NCI-H1105 treated with DMSO at 0.1 percent for 48 hours (cell line): ENCODE measurements at regions not wholly inside any gene's neighbourhood (a gene's known extent, or its start where the extent isn't known, plus 50 kb on each side); places are given as distances from the start of the nearest gene placed in this dataset.
"Not testable (repeated sequence)": the region's sequence is repeated elsewhere in the genome, so short reads cannot be mapped to it uniquely, and the experiment has no call there.

Source experiments
- DNase-seq: peaks from one replicate; lab custom pipeline; 2025; lab: John Stamatoyannopoulos, UW

DNA sequence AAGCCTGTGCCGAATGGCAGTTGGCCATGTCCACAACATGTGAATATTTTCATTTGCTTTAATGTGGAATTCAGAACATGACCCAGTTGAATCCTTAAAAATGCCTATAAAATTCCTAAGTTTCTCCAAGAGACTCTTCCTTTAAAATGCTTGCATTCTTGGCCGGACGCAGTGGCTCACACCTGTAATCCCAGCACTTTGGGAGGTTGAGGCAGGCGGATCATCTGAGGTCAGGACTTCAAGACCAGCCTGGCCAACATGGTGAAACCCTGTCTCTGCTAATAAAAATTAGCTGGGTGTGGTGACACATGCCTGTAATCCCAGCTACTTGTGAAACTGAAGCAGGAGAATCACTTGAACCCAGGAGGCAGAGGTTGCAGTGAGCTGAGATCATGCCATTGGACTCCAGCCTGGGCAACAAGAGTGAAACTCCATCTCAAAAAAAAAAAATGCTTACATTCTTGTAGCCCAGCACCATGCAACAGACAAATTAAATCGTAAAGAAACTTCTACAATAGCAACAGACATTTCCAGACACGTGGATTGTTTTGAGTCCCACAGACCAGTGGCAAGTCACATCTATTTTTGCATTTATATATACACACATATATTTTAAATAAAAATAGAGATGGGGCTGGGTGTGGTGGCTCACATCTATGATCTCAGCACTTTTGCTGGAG is 274.4 kb downstream of the GOLGA6L6 start:
- not testable (repeated sequence) for DNase-seq

DNA sequence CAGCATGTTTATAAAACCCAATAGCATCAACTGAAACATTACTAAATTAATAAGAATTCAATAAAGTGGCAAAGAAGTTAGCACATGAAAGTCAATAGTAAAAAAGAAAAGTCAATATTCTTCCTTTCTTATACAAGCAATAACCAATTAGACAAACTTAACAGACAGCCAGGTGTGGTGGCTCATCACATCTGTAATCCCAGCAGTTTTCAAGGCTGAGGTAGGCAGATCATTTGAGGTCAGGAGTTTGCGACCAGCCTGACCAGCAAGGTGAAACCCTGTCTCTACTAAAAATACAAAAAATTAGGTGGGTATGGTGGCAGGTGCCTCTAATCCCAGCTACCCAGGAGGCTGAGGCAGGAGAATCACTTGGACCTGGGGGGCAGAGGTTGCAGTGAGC is 275.9 kb downstream of the GOLGA6L6 start:
- not testable (repeated sequence) for DNase-seq

DNA sequence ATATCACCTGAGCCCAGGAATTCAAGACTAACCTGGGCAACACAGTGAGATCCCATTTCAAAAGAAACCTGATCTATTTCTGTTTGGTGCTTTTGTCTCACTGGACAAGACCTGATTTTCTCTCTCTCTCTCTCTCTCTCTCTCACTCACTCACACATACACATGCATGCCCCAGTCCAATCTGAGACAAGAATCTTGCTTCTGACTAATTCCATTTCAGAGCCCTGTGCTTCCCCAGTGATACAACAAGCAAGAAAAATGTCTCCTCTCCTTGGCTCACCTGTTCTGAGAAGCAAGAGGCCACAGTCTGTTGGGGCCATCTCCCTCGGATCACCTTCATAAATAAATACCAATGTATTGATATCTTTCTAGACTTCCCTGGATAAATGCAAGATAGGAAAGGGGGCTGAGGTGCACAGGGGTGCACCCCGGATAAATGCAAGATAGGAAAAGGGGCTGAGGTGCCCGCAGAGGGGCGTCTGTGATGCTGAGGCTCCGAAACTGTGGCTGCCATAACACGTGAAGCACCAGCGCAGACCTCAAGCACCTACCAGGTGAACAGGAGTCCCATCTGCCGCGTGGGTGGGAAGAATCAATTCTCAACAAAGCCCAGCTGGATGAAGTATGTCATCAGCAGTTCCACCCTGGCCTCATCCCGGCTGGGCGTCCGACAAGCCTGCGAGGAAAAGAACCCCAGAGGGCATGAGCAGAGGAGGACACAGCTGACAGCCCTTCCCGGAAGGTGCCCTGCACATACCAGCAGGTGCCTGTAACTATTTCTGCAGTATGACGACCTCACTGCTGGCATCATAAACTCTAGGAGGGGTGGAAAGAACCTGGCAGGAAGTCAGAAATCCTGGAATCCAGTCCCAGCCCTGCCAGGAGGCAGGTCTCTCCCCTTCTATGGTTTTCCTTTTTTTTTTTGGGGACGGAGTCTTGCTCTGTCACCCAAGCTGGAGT is 280.0 kb downstream of the GOLGA6L6 start:
- DNase-seq: not testable (repeated sequence)

DNA sequence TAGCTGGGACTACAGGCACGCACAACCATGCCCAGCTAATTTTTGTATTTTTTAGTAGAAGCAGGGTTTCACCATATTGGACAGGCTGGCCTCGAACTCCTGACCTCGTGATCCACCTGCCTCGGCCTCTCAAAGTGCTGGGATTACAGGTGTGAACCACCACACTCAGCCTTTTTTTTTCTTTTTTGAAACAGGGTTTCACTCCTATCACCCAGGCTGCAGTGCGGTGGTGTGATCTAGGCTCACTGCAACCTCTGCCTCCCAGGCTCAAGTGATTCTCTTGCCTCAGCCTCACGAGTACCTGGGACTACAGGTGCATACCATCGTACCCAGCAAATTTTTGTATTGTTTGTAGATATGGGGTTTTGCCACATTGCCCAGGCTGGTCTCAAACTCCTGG is 280.9 kb downstream of the GOLGA6L6 start:
- not testable (repeated sequence) for DNase-seq

DNA sequence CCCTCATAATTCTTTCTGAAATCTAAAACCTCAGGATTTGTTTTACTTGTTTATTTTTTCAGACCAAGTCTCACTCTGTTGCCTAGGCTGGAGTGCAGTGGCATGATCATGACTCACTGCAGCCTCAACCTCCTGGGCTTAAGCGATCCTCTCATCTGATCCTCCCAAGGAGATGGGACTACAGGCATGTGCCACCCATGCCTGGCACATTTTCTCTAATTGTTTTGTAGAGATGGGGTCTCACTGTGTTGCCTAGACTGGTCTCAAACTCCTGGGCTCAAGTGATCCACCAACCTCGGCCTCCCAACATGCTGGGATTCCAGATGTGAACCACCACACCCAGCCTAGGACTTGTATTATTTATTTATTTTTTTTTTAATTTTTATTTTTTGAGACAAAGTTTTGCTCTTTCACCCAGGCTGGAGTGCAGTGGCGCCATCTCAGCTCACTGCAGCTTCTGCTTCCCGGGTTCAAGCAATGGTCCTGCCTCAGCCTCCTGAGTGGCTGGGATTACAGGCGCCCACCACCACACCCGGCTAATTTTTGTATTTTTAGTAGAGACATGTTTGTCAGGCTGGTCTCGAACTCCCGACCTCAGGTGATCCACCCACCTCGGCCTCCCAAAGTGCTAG is 281.9 kb downstream of the GOLGA6L6 start:
- DNase-seq: not testable (repeated sequence)

DNA sequence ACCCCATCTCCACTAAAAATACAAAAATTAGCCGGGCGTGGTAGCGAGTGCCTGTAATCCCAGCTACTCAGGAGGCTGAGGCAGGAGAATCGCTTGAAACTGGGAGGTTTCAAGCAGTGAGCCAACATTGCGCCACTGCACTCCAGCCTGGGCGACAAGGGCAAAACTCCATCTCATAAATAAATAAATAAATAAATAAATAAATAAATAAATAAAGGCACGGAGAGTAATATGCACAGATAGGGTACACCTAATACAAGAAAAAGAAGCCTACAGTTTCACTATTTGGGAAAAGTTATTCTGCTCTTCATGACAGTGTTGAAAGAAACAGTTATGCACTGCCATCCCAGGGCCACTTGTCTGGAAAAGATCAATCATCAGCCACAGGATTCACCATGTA is 285.2 kb downstream of the GOLGA6L6 start:
- DNase-seq: not testable (repeated sequence)

DNA sequence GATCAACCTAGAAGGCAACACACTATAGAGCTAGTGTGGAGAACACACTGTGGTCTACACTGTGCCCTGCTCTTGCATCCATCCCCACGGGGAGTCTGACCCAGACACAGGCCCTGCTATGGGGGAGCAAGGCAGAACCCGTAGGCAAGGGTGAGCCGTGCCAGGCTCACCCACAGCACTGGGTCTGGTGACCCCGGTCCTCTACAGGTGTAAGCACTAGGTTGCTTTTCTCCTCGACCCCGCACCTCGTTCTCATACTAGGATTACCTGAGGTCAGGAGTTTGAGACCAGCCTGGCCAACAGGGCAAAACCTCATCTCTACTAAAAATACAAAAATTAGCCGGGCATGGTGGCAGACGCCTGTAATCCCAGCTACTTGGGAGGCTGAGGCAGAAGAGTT is 286.0 kb downstream of the GOLGA6L6 start:
- DNase-seq: not testable (repeated sequence)

DNA sequence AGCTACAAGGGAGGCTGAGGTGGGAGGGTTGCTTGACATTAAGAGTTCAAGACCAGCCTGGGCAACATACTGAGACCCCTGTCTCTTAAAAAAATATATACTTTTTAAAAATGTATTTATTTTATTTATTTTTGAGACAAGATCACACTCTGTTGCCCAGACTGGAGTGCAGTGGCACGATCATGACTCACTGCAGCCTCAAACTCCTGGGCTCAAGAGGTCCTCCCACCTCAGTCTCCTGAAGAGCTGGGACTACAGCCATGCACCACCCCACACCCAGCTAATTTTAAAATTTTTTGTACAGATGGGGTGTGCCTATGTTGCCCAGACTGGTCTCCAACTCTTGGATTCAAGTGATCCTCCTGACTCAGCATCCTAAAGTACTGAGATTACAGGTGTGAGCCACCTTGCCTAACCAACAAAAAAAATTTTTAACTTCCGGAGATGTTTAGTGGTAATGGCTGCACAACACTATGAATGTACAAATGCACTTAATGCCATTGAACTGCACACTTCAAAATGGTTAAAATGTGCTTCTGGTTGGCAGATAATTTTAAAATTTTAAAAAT is 288.5 kb downstream of the GOLGA6L6 start:
- not testable (repeated sequence) for DNase-seq

DNA sequence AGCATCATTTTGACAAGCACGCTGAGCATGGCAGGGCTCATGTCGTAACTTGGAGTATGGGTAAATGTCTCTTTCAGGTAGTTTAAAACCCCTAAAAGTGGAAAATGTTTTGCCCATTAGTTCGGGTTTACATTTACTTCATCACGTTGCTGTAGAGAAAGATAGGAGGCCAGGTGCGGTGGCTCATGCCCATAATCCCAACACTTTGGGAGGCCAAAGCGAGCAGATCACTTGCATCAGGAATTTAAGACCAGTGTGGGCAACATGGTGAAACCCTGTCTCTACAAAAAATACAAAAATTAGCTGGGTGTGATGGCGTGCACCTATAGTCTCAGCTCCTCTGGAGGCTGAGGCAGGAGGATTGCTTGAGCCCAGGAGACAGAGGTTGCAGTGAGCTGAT is 289.6 kb downstream of the GOLGA6L6 start:
- not testable (repeated sequence) for DNase-seq

DNA sequence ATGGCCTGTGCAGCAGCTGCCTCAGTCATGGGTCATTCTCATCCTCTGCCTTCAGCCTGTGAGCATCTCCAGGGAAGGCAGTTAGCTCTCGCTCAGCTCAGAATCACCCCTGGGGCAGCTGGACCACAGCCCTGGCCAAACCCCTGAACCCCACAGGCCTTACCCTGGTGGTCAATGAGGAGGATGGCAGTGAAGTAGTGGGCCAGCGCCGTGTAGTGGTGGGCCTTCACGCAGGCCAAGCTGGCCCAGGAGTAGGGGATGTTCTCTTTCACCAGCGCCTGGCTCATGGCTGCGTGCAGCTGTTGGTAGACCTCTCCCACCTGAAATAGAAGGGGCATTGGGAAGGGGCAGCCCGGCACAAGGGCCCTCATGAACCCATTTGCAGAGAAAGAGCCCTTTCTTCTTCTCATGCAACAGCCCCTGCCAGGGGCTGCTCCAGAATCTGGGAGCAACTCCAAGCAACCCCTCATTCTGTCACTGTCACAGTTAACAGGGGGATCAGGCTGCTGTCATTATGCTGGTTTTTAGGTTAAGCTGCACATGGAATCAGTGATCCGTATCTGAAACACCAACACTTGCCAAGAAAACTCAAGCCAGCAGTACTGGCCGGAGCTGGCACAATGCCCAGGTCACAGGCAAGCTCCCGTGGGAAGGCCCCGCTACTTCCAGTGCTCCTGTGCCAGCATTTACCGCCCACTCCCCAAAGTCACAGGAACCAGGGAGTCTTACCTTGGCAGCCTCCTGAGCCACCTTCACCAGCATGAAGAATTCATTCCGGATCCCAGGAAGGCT is 290.2 kb downstream of the GOLGA6L6 start:
- not testable (repeated sequence) for DNase-seq

DNA sequence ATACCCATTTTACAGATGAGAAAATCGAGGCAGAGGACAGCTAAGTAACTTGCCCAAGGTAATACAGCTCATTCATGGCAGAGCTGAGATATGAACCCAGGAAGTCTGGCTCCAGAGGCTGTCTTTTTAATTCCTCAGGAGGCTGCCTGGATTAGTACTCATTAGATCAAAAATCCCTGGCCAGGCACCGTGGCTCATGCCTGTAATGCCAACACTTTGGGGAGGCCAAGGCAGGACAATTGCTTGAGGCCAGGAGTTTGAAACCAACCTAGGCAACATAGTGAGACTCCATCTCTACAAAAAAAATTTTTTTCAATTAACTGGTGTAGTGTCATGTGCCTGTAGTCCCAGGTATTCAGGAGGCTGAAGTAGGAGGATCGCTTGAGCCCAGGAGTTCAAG is 291.4 kb downstream of the GOLGA6L6 start:
- not testable (repeated sequence) for DNase-seq

DNA sequence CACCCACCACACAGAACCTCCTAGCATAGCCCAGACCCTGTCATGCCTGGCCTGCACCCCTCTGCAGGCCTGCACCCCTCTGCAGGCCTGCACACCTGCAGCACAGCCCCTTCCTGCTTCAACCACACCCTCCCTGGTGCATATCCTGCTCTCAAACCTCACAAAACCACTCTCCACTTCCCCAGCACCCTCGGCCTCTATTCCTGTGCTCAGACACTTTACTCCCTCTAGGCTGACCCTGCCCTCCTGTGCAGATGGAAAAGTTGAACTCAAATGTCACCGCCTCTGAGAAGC is 292.0 kb downstream of the GOLGA6L6 start:
- not testable (repeated sequence) for DNase-seq

DNA sequence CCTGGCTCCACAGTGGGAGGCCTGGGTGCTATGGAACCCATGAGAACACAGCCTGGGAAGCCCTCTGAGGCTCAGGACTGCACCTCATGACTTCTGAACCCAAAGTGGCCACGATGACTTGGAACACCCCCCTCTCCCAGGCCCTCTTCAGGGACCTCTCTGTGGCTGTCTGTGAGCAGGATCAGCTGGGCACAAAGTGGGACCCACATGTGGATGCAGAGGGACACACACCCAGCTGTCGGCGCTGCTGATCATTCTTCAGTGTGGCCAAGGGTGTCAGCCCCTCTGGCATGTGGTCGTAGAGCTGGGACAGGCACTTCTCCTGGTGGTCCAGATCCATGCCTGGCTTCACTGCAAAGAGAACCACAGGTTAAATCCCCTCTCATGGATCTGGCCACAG is 293.2 kb downstream of the GOLGA6L6 start:
- DNase-seq: not testable (repeated sequence)

DNA sequence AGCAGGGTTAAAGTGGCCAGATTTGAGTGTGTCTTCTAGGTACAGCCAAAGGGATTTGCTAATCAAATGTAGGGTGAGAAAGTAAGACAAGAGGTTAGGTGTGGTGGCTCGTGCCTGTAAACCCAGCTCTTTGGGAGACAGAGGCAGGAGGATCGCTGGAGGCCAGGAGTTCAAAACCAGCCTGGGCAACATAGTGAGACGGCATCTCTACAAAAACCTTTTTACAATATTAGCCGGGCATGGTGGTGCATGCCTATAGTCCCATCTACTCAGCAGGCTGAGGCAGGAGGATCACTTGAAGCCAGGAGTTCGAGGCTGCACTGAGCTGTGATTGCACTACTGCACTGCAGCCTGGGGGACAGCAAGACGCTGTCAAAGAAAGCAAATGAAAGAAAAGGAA is 294.5 kb downstream of the GOLGA6L6 start:
- not testable (repeated sequence) for DNase-seq

DNA sequence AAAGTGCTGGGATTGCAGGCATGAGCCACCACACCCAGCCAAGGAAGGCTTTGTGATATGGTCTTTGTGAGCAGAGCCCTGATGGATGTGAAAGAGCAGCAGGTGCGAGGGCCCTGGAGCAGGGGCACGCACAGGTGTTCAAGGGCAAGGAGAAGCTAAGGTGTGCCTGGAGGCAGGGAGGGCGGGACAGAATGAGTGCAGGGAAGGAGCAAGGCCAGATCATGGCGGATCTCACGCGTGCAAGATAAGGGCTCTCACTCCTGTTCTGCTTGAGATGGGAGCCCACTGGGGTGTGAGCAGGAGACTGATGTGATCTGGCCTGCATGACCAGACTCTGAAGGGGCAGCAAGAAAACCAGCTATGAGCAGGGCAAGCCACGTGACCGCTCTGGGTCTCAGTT is 295.0 kb downstream of the GOLGA6L6 start:
- not testable (repeated sequence) for DNase-seq

DNA sequence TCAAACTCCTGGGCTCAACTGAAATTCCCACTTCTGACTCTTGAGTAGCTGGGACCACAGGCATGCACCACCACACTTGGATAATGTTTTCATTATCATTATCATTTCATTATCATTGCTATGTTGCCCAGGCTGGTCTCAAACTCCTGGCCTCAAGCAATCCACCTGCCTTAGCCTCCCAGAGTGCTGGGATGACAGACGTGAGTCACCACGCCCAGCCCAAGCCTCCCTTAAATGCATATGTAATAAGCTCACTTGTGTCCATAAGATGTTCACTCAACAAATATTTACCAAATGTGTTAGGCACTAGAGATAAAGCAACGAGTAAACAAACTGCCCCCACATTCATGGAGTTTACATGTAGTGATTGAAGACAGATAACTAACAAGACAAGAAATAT is 295.7 kb downstream of the GOLGA6L6 start:
- DNase-seq: not testable (repeated sequence)

DNA sequence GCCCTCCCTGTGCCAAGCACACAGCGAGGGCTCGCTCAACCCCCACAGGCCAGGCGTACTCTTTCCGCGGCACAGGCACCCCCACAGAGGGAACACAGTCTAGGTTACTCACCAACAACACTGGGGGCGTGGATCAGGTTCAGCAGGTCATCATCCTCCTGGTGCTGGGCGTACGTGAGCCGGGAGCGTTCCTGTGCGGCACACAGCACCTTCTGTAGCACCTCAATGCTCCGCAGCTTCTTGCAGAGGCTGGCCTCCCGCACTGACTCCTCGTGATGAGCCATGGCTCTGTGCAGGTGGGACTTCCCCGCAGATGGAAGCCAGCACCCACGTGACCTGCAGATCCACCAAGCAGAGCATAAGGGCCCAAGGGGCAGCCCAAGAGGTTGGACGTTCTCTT is 296.8 kb downstream of the GOLGA6L6 start:
- not testable (repeated sequence) for DNase-seq

DNA sequence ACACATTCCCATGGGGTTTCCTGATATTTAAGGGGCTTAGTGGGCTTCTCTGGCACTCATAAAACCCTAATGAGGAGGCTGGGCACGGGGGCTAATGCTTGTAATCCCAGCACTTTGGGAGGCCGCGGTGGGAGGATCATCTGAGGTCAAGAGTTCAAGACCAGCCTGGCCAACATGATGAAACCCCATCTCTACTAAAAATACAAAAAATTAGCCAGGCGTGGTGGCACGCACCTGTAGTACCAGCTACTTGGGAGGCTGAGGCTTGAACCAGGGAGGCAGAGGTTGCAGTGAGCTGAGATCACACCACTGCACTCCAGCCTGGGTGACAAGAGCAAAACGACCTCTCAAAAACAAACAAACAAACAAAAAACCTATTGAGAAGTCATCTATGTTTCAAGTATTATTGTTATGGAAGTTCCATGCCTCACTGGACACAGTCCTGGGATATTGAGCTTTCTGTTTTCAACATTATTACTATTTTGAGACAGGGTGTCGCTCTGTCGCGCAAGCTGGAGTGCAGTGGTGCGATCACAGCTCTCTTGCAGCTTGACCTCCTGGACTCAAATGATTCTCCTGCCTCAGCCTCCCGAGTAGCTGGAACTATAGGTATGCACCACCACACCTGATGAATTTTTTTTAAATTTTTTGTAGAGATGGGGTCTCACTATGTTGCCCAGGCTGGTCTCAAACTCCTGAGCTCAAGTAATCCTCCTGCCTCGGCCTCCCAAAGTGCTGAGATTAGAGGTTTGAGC is 297.9 kb downstream of the GOLGA6L6 start:
- not testable (repeated sequence) for DNase-seq

DNA sequence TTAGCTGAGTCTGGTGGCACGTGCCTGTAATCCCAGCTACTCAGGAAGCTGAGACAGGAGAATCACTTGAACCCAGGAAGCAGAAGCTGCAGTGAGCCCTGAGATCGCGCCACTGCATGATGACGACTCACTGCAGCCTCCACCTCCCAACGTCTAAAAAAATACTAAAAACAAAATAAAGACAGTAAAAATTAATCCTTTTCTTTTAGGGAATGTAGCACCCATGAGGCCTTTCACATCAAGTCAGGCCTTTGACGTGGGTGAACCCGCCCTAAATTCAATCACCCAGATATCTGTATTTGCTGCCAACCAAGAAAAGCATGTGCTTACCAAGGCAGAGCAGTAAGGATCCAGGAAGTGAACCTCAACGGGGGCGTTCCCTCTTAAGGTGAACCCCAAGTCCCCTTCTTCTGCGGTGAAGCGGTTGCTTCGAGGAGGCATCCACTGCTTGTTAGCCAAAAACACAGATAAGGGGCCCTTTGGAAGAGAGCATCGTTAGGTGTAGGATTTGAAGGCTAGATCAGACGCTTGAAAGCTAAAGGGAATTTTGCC is 301.2 kb downstream of the GOLGA6L6 start:
- not testable (repeated sequence) for DNase-seq

DNA sequence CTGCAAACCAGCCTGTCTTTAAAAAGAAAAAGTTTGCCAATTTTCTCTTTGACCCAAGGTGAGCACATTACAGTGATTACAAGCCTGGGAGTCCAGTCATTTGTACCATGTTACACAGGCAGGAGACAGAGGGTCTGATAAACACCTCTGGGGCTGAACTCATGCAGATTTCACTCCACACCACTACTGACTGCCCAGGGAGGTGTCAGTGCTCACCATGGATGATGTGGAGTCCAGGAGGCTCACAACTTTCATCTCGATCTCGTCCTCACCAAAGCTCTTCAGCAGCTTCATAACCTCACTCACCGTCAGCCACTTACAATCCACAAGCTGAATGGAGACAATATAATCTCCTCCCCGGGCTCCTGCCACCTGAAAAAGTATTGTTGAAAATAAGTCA is 302.4 kb downstream of the GOLGA6L6 start:
- DNase-seq: not testable (repeated sequence)
